LNCAP (cell line): ENCODE measurements at regions not wholly inside any gene's neighbourhood (a gene's known extent, or its start where the extent isn't known, plus 50 kb on each side); places are given as distances from the start of the nearest gene placed in this dataset.

Source experiments
- TF ChIP-seq, protein P1 (sequence below): fragments of 450-650 bp; IDR thresholded peaks from 2 replicates; pipeline ENCODE4 v1.5.1; 2017; ENCODE audit warnings: mild to moderate bottlenecking

DNA sequence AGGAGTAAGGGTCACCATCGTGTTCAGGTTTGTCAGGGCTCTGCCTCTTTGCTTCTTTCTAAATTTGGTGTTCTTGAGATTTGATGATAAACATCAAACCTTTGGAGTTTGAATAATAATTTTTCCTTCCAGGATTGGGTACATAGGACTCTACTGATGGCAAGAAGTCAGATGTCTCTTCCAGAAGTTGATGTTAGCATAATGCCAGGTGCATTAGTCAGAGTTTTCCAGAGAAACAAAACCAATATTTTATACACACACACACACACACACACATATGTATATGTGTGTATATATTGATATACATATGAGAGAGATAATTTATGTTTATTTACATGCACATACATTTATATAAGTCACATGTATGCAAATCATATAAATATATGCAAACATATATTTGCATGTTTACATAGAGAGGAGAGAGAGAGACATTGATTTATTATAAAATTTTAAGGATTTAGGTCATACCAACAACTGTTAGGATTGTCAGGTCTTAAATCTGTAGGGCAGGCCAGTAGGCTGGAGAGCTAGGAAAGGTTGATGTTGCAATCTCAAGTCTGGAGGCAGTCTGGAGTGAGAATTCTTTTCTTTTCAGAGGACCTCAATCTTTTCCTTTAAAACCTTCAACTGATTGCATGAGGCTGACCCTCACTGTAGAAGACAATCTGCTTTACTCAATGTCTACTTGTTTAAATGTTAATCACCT, 199.2 kb downstream of the HLX start:
- TF ChIP-seq, protein P1, sequence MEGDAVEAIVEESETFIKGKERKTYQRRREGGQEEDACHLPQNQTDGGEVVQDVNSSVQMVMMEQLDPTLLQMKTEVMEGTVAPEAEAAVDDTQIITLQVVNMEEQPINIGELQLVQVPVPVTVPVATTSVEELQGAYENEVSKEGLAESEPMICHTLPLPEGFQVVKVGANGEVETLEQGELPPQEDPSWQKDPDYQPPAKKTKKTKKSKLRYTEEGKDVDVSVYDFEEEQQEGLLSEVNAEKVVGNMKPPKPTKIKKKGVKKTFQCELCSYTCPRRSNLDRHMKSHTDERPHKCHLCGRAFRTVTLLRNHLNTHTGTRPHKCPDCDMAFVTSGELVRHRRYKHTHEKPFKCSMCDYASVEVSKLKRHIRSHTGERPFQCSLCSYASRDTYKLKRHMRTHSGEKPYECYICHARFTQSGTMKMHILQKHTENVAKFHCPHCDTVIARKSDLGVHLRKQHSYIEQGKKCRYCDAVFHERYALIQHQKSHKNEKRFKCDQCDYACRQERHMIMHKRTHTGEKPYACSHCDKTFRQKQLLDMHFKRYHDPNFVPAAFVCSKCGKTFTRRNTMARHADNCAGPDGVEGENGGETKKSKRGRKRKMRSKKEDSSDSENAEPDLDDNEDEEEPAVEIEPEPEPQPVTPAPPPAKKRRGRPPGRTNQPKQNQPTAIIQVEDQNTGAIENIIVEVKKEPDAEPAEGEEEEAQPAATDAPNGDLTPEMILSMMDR: no peak

DNA sequence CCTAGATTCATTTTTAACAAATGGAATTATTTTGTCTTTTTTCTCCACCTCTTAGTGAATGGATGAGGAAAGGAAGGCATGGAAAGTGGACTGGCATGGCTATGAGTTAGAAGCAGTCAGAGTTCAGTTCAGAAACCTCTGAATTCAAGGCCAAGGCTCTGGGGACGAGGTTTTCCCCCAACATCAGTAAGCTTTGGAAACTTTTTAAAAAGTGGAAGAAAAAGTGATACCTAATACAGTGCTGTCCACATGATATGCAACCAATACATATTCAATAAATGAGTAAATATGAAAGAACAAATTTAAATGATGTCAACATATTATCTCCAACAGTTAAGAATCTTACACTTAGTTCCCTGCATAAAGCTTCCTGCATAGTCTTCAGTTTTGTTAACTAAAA, 204.7 kb downstream of the HLX start:
- TF ChIP-seq, protein P1: no peak

DNA sequence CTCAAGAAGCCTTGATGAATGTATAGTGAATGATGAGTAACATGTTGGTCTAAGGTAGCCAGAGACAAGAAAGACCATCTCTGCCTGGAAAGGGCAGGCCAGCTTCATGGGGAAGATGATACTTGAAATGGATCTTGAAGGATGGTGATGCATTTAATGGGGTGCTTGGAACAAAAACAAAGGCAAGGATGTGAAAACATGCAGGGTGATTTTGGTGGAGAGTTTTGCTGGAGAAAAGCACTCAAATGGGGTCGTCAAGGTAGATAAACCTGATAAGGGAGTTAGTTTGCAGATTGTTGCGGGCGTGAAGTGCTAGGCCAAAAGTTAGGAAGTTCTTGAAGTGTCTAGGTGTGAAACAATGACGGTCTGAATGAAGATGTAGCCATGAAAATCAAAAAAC, 205.4 kb downstream of the HLX start:
- TF ChIP-seq, protein P1: no peak

DNA sequence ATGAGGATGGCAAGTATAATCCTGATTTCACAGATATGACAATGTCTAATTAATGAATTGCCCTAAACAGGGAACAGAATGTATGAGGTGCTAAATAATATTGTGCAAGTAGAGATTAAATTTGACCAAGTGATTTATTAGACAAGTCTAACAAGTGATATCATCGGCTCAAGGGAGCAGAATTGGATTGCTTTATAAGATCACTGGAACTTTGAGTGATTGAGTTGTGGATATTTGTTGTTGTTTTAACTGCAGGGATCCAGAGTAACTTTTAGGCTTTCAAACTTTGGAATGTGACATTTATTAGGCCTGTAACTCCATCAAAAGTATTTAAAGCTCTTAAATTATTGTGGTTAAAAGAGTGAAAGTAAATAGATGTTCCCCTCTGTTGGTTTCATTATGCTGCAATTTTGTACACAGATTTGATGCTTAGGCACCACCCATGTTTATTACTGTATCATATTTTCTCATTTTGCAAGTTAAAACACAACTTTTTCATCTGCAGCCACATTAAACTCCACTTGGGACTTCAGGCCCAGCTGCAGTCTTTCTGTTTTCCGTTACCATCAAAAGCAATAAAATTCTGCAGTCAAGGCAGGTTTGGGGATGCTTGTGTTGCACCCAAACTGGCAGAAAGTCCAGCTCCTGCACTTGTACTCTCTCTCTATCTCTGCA, 206.6 kb downstream of the HLX start:
- TF ChIP-seq, protein P1: no peak

DNA sequence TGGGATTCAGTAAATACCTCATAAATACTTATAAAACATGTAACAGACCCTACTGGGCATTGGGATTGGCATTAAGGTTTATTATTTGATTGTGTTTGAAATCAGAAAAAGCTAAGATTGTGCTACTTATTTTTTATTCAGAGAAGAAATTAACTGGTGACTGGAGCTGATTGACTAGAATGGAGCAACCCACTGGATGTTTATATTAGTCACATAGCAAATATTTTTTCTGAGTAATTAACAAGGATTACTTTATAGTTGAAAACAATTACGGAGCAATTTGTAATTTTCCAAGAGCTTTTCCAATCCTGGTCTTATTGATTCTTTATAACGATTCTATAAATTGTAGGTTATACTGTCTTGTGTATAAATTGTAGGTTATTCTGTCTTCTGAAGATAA, 208.7 kb downstream of the HLX start:
- TF ChIP-seq, protein P1: no peak

DNA sequence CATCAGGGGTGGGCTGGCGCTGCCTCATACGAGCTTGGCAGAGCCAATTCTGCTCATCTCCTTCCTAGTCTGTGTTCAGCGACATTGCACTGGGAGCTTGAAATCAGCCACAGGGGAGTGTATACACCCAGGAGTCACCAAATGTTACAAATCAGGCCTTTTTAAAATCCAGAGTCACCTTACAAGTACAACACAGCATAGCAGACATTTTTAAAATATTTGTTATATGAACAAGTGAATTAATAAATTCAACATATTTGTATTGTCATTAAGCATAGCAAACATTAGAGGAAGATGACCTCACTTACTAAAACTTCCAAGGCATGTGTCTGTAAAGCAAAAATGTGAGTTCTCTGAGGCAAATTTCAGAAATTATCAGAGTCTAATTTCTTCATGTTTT, 210.0 kb downstream of the HLX start:
- TF ChIP-seq, protein P1: no peak

DNA sequence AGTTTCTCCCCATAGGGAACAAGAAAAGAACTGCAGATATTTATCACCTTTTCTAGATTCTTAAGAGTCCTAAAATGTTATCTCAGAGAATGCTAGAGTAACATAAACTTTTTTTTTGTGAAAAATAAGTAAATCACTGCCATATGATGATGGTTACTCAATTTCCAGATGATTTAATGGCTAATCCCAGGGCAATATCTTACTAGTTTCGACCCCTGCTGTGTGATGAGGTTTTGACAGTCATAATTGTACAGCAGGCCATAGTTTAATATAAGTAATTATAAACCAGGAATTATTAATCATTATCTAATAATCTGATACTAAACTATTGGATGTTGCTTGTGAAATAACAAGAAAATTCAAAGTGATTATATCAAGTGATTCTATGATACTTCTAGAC, 210.6 kb downstream of the HLX start:
- TF ChIP-seq, protein P1: no peak
